ENCODE measurements at regions not wholly inside any gene's neighbourhood (a gene's known extent, or its start where the extent isn't known, plus 50 kb on each side); places are given as distances from the start of the nearest gene placed in this dataset.
"Not testable (repeated sequence)": the region's sequence is repeated elsewhere in the genome, so short reads cannot be mapped to it uniquely, and the experiment has no call there.

DNA sequence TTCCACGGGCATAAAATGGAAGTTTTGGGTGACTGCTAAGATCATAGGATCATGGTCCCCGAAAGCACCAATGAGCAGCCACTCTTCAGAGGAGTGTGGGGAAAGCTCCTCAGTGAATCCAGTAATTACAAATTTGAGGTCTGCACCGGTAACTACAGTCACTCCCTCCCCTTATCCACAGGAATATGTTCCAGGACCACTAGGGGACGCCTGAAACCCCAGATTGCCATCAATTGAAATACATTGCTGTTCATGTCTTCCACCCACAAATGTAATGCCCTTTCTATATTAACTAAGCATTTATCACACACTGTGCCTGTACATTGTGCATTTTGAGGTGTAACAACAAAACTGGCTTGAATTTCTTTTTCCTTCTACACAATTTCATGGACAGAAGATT lies 447.9 kb upstream of the PFKP start:
- peak; percentile 77 for DNase-seq

DNA sequence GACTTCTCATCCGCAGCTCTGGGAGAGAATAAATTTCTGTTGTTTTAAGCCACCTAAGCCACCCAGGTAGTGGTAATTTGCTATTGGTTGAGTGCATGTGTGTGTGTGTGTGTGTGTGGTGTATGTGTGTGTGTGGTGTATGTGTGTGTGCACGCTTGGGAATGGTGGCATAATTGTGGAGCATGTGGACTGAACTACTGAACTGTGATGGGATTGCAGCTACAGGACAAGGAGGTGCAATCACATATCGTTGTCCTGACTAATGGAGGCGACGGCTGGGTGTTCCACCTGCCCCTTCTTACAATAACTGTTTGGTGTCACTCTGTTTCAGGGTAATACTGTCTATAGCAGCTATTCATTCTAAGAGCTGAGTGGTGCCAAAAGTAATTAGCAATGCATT lies 448.7 kb upstream of the PFKP start:
- peak; percentile 76 for DNase-seq

DNA sequence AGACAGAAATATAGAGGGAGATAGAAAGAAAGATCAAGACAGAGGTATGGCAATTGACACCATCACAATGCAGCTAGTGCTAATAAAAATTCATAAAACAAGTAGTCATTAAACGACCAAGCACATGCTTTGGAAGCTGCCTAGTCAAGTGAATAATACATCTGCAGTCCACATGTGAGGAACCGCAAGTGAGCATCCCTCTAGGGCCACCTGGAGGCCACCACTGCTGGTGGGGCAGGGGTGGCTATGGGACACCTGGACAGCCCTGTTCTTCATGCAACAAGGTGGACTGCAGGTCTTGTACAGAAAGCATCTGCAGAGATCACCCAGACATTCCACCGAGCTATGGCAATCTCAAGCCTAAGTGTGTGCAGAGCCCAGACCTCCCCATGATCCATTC lies 451.1 kb upstream of the PFKP start:
- DNase-seq: no peak

GRCh38 chr10:2611603-2612002 lies 455.7 kb upstream of the PFKP start:
- DNase-seq: peak; percentile 31

DNA sequence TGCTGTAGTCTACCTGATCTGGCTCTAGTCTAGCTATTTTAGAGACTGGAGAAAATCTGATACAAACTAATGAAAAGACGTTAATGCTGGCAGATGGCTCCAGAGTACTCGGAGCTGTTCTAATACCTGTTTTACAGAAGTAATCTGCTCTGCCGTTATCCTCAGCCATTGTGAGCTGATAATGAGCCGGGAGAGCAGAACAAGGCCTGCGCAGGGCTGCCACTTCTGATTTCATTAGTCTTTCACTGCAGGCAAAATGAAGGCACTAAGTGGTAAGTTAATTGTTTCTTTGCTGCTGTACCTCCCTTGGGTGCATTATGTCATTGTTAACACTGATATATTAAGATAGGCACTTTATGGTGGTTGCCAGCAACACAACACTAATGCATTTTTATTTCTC lies 456.4 kb upstream of the PFKP start:
- peak; percentile 80 for DNase-seq

DNA sequence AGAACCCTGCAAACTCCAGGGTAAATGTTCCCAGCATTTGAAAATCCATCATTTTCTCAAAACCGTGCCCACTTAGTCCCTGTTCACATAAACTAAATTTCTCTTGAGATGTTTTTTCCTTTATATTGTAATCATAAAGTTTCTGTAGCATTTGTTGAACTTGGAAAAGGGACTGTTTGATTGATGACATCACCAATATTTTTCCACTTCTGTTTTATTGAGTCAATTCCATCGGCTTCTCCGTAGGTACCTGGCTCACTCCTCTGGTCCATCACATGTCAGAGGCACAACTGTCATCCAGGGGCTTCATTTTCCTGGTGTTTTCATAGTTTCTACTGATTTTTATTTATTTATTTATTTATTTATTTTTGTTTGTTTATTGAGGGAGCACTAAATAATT lies 462.5 kb upstream of the PFKP start:
- no peak for DNase-seq

- no peak for DNase-seq
Measured at GRCh38 chr10:2599571-2599970, 467.8 kb upstream of the PFKP start.

GRCh38 chr10:2592360-2593160 lies 474.8 kb upstream of the PFKP start:
- DNase-seq: peak; percentile 50

- DNase-seq: no peak
Measured at GRCh38 chr10:2589196-2589595, 478.2 kb upstream of the PFKP start.

DNA sequence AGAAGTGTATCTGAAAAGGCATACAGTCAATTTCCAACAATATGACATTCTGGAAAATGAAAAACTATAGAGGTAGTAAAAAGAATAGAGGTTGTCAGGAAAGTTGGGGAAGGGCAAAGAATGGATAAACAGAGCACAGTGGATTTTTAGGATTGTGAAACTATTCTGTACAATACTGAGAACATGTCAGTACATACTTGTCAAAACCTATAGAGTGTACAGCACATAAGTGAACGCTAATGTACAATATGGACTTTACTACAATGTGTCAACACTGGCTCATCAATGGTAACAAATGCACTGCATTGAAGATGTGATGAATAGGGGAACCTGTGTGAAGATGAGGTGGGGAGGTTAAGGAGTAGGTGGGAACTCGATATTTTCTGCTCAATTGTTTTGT lies 483.0 kb upstream of the PFKP start:
- no peak for DNase-seq

DNA sequence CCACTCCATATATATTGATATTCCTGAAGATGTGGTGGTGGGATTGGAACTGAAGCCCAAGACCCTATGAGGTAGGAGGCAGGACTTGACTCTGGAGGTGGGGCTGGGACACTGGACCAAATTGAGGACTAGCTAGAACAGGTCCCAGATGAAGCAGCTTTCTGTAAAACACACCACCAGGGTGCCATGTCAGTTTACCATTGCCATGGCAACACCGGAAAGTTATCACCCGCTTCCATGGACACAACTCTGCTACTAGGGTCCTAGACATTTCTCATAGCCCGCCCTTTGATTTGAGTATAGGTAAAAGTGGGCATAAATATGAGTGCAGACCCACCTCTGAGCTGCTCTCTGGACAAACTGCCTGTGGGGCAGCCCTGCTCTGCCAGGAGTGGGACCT lies 490.5 kb upstream of the PFKP start:
- no peak for DNase-seq

DNA sequence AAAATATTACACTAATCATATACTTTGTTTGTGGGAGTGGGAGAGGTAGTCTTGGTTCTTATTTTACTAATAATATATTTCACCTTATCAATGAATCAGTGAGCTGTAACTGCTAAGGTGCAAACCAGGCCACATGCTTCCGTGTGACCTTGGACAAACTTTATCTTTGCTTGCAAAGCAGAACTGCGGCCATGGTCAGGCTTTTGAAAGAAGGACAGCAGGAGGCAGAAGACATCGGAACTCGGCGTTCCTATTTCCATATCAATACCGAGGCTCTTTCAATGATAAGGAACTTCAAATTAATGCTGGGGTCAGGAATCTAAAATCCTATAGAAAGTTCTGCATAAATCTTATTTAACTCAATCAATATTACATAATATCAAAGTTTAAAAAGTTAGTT lies 491.9 kb upstream of the PFKP start:
- DNase-seq: no peak

- no peak for DNase-seq
Measured at GRCh38 chr10:2572611-2573010, 494.7 kb upstream of the PFKP start.

DNA sequence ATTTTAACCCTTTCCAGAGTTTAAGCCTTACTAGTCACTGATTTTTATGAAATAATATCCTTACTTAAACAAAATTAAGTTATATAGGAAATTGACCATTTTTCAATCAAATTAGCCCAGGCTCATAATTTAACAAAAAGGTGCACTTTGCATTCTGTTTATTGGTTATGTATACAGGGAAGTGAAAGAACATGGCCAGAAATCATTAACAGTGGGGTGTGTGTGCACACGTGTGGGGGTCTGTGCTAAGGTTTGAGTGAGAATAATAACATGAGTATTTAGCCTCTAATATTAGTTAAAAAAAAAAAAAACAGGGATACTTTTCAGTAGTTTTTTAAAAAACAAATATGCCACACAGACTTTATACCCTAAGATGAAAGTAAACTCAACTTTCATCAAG lies 510.5 kb upstream of the PFKP start:
- no peak for DNase-seq

DNA sequence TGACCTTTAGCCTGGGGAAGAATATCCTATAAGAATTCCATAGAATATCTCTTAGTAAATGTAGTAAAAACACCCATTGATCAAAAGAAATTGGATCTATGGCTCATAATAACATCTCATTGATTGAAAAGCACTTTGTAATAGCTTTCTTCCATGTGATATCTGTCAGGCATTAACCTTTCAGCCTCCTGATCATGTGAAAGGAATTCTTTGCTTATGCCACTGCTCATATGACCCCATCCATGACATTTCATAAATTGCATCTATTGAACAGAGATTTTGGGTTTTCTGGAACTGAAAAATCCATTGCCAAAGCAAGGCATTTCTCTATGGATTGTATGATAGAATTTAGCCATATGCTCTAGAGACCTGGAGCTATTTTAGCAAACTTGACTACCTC lies 519.3 kb upstream of the PFKP start:
- DNase-seq: no peak

- DNase-seq: no peak
Measured at GRCh38 chr10:2547606-2548005, 519.7 kb upstream of the PFKP start.

GRCh38 chr10:2546894-2547293 lies 520.5 kb upstream of the PFKP start:
- DNase-seq: not testable (repeated sequence)

DNA sequence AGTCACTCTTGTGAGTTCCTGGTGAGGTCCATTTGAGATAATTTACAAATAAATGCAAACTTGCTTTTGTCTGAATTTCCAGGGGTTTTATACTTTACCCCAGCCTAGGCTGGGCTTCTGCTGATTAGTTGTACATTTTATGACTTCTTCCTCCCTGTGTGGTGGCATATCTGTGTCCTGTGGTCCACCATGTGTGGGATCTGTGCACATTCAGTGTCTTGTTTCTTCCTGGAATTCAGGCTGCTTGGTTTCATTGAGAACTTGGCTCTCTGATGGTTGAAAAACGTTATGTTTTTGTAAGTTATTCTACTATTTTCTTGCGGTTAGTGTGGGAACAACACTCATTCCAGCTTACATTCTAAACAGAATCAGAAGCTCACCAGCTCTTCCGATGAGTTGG lies 523.4 kb upstream of the PFKP start:
- no peak for DNase-seq

DNA sequence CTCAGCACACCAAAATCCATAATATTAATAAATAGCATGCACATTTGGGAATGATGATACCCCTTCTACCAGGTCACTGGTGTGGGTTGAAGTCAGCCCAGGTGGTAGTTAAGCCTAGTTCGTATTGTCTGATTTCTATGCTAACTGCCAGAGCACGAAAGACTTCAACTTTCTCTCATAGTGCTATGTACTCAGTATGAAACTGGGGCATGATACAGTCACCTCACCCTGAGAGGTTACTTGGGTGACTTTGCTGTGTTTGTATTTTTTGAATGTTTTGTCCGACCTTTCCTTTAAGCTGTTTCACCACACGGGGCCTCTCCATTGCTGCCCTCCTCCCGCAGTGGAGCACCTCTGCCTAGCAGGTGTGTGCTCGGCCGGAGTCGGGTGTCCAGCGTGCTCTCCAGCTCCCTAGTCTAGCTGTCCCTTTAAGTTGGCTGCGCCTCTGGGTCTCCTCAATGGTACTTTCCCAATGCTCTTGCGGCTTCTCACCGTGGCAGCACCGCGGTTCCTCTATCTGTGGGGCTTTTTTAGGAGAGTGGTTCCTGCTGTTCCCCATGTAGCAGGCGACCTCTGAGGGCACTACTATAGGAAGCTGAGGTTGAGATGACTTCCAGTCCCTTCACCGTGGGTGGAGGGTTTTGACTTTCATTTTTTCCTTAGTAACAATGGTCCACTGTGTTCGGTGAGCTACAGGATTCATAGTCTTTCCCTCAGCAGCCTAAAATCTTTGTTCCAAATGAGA lies 524.0 kb upstream of the PFKP start:
- DNase-seq: no peak

GRCh38 chr10:2541176-2541575 lies 526.2 kb upstream of the PFKP start:
- DNase-seq: no peak

DNA sequence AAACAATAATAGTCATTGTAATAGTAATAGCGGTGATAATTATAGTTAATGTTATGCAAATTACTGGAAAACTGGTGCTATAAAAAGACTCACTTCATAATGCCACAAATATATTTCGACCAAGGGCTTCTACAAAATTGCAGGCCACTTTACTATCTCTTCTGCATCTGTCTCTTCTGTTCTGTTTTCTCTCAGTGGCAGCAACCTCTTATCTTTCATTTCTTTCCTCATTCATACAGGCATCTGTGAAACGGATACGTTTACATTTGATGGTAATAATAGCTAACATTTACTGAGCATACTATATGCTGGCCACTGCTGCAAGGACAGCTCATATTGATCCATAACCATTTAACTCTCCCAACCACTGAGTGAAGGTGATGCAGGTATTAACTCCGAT lies 537.4 kb upstream of the PFKP start:
- DNase-seq: no peak

- no peak for DNase-seq
Measured at GRCh38 chr10:2525781-2526180, 541.6 kb upstream of the PFKP start.

GRCh38 chr10:2519139-2519538 lies 548.2 kb upstream of the PFKP start:
- no peak for DNase-seq

GRCh38 chr10:2509081-2509531 lies 558.2 kb upstream of the PFKP start:
- no peak for DNase-seq
